SKM-1 (cell line): ENCODE measurements at regions not wholly inside any gene's neighbourhood (a gene's known extent, or its start where the extent isn't known, plus 50 kb on each side); places are given as distances from the start of the nearest gene placed in this dataset.
A peak's percentile ranks its signal among the peaks of the same experiment; 100 is the strongest.
"Not testable (repeated sequence)": the region's sequence is repeated elsewhere in the genome, so short reads cannot be mapped to it uniquely, and the experiment has no call there.

Experiments used
- DNase-seq: peaks from one replicate; lab custom pipeline; 2025; ENCODE audit not compliant: unreplicated experiment; lab: John Stamatoyannopoulos, UW

GRCh38 chr3:14272959-14273560 is 94.4 kb downstream of the LSM3 start:
- not testable (repeated sequence) for DNase-seq

- DNase-seq: no peak
These were observed 95.4 kb downstream of the LSM3 start for GRCh38 chr3:14273901-14274611.

- DNase-seq: no peak
These were observed 96.0 kb downstream of the LSM3 start for GRCh38 chr3:14274612-14274936.

- DNase-seq: no peak
These were observed 96.7 kb downstream of the LSM3 start for GRCh38 chr3:14274999-14275961.

GRCh38 chr3:14275962-14276909 is 97.6 kb downstream of the LSM3 start:
- no peak for DNase-seq

GRCh38 chr3:14277557-14277956 is 98.9 kb downstream of the LSM3 start:
- DNase-seq: no peak

- peak; percentile 30 for DNase-seq
These were observed 99.7 kb downstream of the LSM3 start for GRCh38 chr3:14278265-14278798.

GRCh38 chr3:14278799-14279625 is 100.4 kb downstream of the LSM3 start:
- no peak for DNase-seq

- DNase-seq: no peak
These were observed 101.0 kb downstream of the LSM3 start for GRCh38 chr3:14279626-14280061.

GRCh38 chr3:14280326-14280725 is 101.7 kb downstream of the LSM3 start:
- no peak for DNase-seq

GRCh38 chr3:14281053-14281452 is 102.4 kb downstream of the LSM3 start:
- DNase-seq: no peak

GRCh38 chr3:14282001-14282705 is 103.5 kb downstream of the LSM3 start:
- no peak for DNase-seq

- no peak for DNase-seq
These were observed 104.1 kb downstream of the LSM3 start for GRCh38 chr3:14282706-14283075.

- DNase-seq: no peak
These were observed 104.6 kb downstream of the LSM3 start for GRCh38 chr3:14283092-14283812.

- no peak for DNase-seq
These were observed 105.3 kb downstream of the LSM3 start for GRCh38 chr3:14283813-14284438.

- no peak for DNase-seq
These were observed 106.3 kb downstream of the LSM3 start for GRCh38 chr3:14284694-14285547.

GRCh38 chr3:14285548-14285925 is 106.9 kb downstream of the LSM3 start:
- DNase-seq: no peak
